ES-I3 (cell line): ENCODE measurements at regions not wholly inside any gene's neighbourhood (a gene's known extent, or its start where the extent isn't known, plus 50 kb on each side); places are given as distances from the start of the nearest gene placed in this dataset.

ENCODE experiments used
- H3K36me3 ChIP-seq: 2 replicates; pipeline ENCODE4 v1.6.1; 2013; ENCODE audit warnings: mild to moderate bottlenecking, low read length, control low read depth, moderate library complexity; ENCODE audit not compliant: insufficient read depth
- H3K4me1 ChIP-seq: 2 replicates; pipeline ENCODE4 v1.6.1; 2013; ENCODE audit warnings: mild to moderate bottlenecking, control low read depth, low read length; ENCODE audit not compliant: insufficient read depth
- H3K9ac ChIP-seq: 2 replicates; pipeline ENCODE4 v1.6.1; 2013; ENCODE audit warnings: low read depth, mild to moderate bottlenecking, low read length, moderate library complexity
- H3K9me3 ChIP-seq: 2 replicates; pipeline ENCODE4 v1.6.1; 2013; ENCODE audit warnings: mild to moderate bottlenecking, low read length, moderate library complexity; ENCODE audit not compliant: control insufficient read depth, insufficient read depth

GRCh38 chr15:93238641-93239040, 149.6 kb upstream of the RGMA start:
- H3K4me1 ChIP-seq, result peaks cover 15% of the 10 kb centered on the region; the same call in 1 of the 2 replicates
- H3K9me3 ChIP-seq, result no peaks in the 10 kb centered on the region
- no peaks in the 10 kb centered on the region for H3K36me3 ChIP-seq
- H3K9ac ChIP-seq, result no peak overlapping the region

- Histone ChIP-seq H3K4me1 (peaks cover 15% of the 10 kb centered on the region; the same call in 1 of the 2 replicates), H3K9ac (no peak overlapping the region; the same call in 1 of the 2 replicates), H3K9me3 (no peaks in the 10 kb centered on the region), H3K36me3 (no peaks in the 10 kb centered on the region)
Observed at GRCh38 chr15:93235926-93236780, 147.1 kb upstream of the RGMA start.

GRCh38 chr15:93235269-93235668, 146.3 kb upstream of the RGMA start:
- Histone ChIP-seq H3K9ac (no peak overlapping the region), H3K4me1 (peaks cover 12% of the 10 kb centered on the region; the same call in 1 of the 2 replicates), H3K9me3 (no peaks in the 10 kb centered on the region), H3K36me3 (no peaks in the 10 kb centered on the region)

GRCh38 chr15:93233710-93234109, 144.7 kb upstream of the RGMA start:
- no peak overlapping the region for H3K9ac ChIP-seq
- H3K9me3 ChIP-seq, result no peaks in the 10 kb centered on the region

GRCh38 chr15:93232845-93233244, 143.8 kb upstream of the RGMA start:
- no peak overlapping the region for H3K9ac ChIP-seq
- peaks cover 8% of the 10 kb centered on the region; the same call in 1 of the 2 replicates for H3K4me1 ChIP-seq
- no peaks in the 10 kb centered on the region for H3K9me3 ChIP-seq
- no peaks in the 10 kb centered on the region for H3K36me3 ChIP-seq

More at GRCh38 chr15:93233710-93234109, 144.7 kb upstream of the RGMA start:
- no peaks in the 10 kb centered on the region for H3K36me3 ChIP-seq
- H3K4me1 ChIP-seq, result peaks cover 8% of the 10 kb centered on the region; the same call in 1 of the 2 replicates

- Histone ChIP-seq H3K36me3 (no peaks in the 10 kb centered on the region), H3K9ac (no peak overlapping the region), H3K4me1 (peaks cover 8% of the 10 kb centered on the region; the same call in 1 of the 2 replicates), H3K9me3 (no peaks in the 10 kb centered on the region)
Observed at GRCh38 chr15:93231994-93232393, 143.0 kb upstream of the RGMA start.

GRCh38 chr15:93231261-93231925, 142.4 kb upstream of the RGMA start:
- H3K4me1 ChIP-seq, result 0 out of 2 replicates have a peak, but pooled peaks cover 2% of the 10 kb centered on the region
- no peaks in the 10 kb centered on the region for H3K36me3 ChIP-seq
- no peak overlapping the region for H3K9ac ChIP-seq

GRCh38 chr15:93228546-93228945, 139.5 kb upstream of the RGMA start:
- H3K9ac ChIP-seq, result no peak overlapping the region

More at GRCh38 chr15:93231261-93231925, 142.4 kb upstream of the RGMA start:
- H3K9me3 ChIP-seq, result no peaks in the 10 kb centered on the region

GRCh38 chr15:93223803-93224202, 134.8 kb upstream of the RGMA start:
- Histone ChIP-seq H3K4me1 (no peaks in the 10 kb centered on the region), H3K36me3 (no peaks in the 10 kb centered on the region; the same call in 1 of the 2 replicates), H3K9me3 (no peaks in the 10 kb centered on the region), H3K9ac (no peak overlapping the region)

More at GRCh38 chr15:93228546-93228945, 139.5 kb upstream of the RGMA start:
- no peaks in the 10 kb centered on the region for H3K4me1 ChIP-seq
- H3K36me3 ChIP-seq, result no peaks in the 10 kb centered on the region; the same call in 1 of the 2 replicates
- H3K9me3 ChIP-seq, result no peaks in the 10 kb centered on the region

GRCh38 chr15:93221759-93222158, 132.7 kb upstream of the RGMA start:
- no peaks in the 10 kb centered on the region for H3K4me1 ChIP-seq
- H3K36me3 ChIP-seq, result no peaks in the 10 kb centered on the region; the same call in 1 of the 2 replicates
- H3K9me3 ChIP-seq, result no peaks in the 10 kb centered on the region
- no peak overlapping the region for H3K9ac ChIP-seq

- Histone ChIP-seq H3K4me1 (no peaks in the 10 kb centered on the region), H3K9me3 (no peaks in the 10 kb centered on the region)
Observed at GRCh38 chr15:93219859-93220420, 130.9 kb upstream of the RGMA start.

GRCh38 chr15:93217343-93217742, 128.3 kb upstream of the RGMA start:
- Histone ChIP-seq H3K4me1 (no peaks in the 10 kb centered on the region), H3K9ac (no peak overlapping the region), H3K36me3 (no peaks in the 10 kb centered on the region), H3K9me3 (no peaks in the 10 kb centered on the region)

More at GRCh38 chr15:93219859-93220420, 130.9 kb upstream of the RGMA start:
- no peaks in the 10 kb centered on the region; the same call in 1 of the 2 replicates for H3K36me3 ChIP-seq
- H3K9ac ChIP-seq, result no peak overlapping the region

- no peaks in the 10 kb centered on the region for H3K9me3 ChIP-seq
- H3K4me1 ChIP-seq, result no peaks in the 10 kb centered on the region; the same call in 1 of the 2 replicates
Observed at GRCh38 chr15:93214106-93214505, 125.1 kb upstream of the RGMA start.

GRCh38 chr15:93213281-93213680, 124.3 kb upstream of the RGMA start:
- no peaks in the 10 kb centered on the region for H3K9me3 ChIP-seq
- no peak overlapping the region for H3K9ac ChIP-seq
- no peaks in the 10 kb centered on the region for H3K36me3 ChIP-seq
- H3K4me1 ChIP-seq, result no peaks in the 10 kb centered on the region; the same call in 1 of the 2 replicates

More at GRCh38 chr15:93214106-93214505, 125.1 kb upstream of the RGMA start:
- no peaks in the 10 kb centered on the region for H3K36me3 ChIP-seq
- H3K9ac ChIP-seq, result no peak overlapping the region
